H9 (cell line): ENCODE measurements at regions not wholly inside any gene's neighbourhood (a gene's known extent, or its start where the extent isn't known, plus 50 kb on each side); places are given as distances from the start of the nearest gene placed in this dataset.

ENCODE experiments used
- DNase-seq: peaks from one replicate; pipeline ENCODE4 v3.0.0-alpha.2; 2017
- H2AFZ ChIP-seq: one replicate; pipeline ENCODE4 v1.6.1; 2013; ENCODE audit warnings: mild to moderate bottlenecking, low read length, control low read depth, moderate library complexity
- H2AK5ac ChIP-seq: 2 replicates; pipeline ENCODE4 v1.6.1; 2013; ENCODE audit warnings: low read length, control low read depth, mixed read lengths; ENCODE audit not compliant: insufficient read length
- H2BK120ac ChIP-seq: one replicate; pipeline ENCODE4 v1.6.1; 2013; ENCODE audit warnings: low read depth, mild to moderate bottlenecking, low read length, control low read depth, inconsistent platforms; ENCODE audit not compliant: poor library complexity, severe bottlenecking
- H2BK12ac ChIP-seq: 2 replicates; pipeline ENCODE4 v1.6.1; 2013; ENCODE audit warnings: low read length, control low read depth, mixed read lengths, low read depth; ENCODE audit not compliant: insufficient read length
- H2BK15ac ChIP-seq: 2 replicates; pipeline ENCODE4 v1.6.1; 2013; ENCODE audit warnings: low read depth, low read length, control low read depth
- H2BK20ac ChIP-seq: one replicate; pipeline ENCODE4 v1.6.1; 2013; ENCODE audit warnings: low read depth, mild to moderate bottlenecking, low read length, control low read depth, inconsistent platforms; ENCODE audit not compliant: poor library complexity, severe bottlenecking
- H2BK5ac ChIP-seq: 2 replicates; pipeline ENCODE4 v1.6.1; 2013; ENCODE audit warnings: low read length, control low read depth, mixed read lengths; ENCODE audit not compliant: insufficient read length
- H3K14ac ChIP-seq: 2 replicates; pipeline ENCODE4 v1.6.1; 2013; ENCODE audit warnings: low read length, control low read depth; ENCODE audit not compliant: insufficient read depth
- H3K18ac ChIP-seq: 2 replicates; pipeline ENCODE4 v1.6.1; 2013; ENCODE audit warnings: low read depth, mild to moderate bottlenecking, mixed read lengths, low read length, control low read depth; ENCODE audit not compliant: insufficient read length
- H3K23ac ChIP-seq: 2 replicates; pipeline ENCODE4 v1.6.1; 2013; ENCODE audit warnings: low read length, control low read depth, mixed read lengths, low read depth; ENCODE audit not compliant: insufficient read length
- H3K23me2 ChIP-seq: 2 replicates; pipeline ENCODE4 v1.6.1; 2013; ENCODE audit warnings: low read depth, mild to moderate bottlenecking, mixed read lengths, low read length, control low read depth; ENCODE audit not compliant: insufficient read length, poor library complexity, severe bottlenecking
- H3K27ac ChIP-seq: 2 replicates; pipeline ENCODE4 v1.5.1; 2013; ENCODE audit warnings: low read length, control low read depth, mixed read lengths, low read depth; ENCODE audit not compliant: insufficient read length
- H3K27me3 ChIP-seq: 2 replicates; pipeline ENCODE4 v1.6.1; 2013; ENCODE audit warnings: low read length, control low read depth, inconsistent platforms; ENCODE audit not compliant: insufficient read depth
- H3K4ac ChIP-seq: 2 replicates; pipeline ENCODE4 v1.6.1; 2013; ENCODE audit warnings: low read depth, mild to moderate bottlenecking, control low read depth, inconsistent platforms, low read length, moderate library complexity
- H3K4me1 ChIP-seq: 2 replicates; pipeline ENCODE4 v1.6.1; 2013; ENCODE audit warnings: low read length, control low read depth, inconsistent platforms; ENCODE audit not compliant: insufficient read depth
- H3K4me2 ChIP-seq: 2 replicates; pipeline ENCODE4 v1.6.1; 2013; ENCODE audit warnings: low read length, control low read depth, mixed read lengths; ENCODE audit not compliant: insufficient read length, insufficient read depth
- H3K56ac ChIP-seq: 2 replicates; pipeline ENCODE4 v1.6.1; 2013; ENCODE audit warnings: low read depth, mild to moderate bottlenecking, mixed read lengths, low read length, control low read depth; ENCODE audit not compliant: insufficient read length
- H3K79me1 ChIP-seq: 2 replicates; pipeline ENCODE4 v1.6.1; 2013; ENCODE audit warnings: low read depth, mild to moderate bottlenecking, moderate library complexity, low read length, control low read depth, inconsistent platforms; ENCODE audit not compliant: insufficient read depth, poor library complexity, severe bottlenecking
- H3K79me2 ChIP-seq: 2 replicates; pipeline ENCODE4 v1.6.1; 2013; ENCODE audit warnings: low read length, control low read depth, inconsistent platforms; ENCODE audit not compliant: insufficient read depth
- H3K9ac ChIP-seq: 2 replicates; pipeline ENCODE4 v1.6.1; 2013; ENCODE audit warnings: low read length, control low read depth, mixed read lengths; ENCODE audit not compliant: insufficient read length; ENCODE audit errors: extremely low read depth
- H3K9me3 ChIP-seq: one replicate; pipeline ENCODE4 v1.6.1; 2013; ENCODE audit warnings: low read depth, low read length, inconsistent platforms; ENCODE audit not compliant: control insufficient read depth
- H3T11ph ChIP-seq: one replicate; pipeline ENCODE4 v1.6.1; 2013; ENCODE audit warnings: mild to moderate bottlenecking, low read length, control low read depth, inconsistent platforms
- H4K20me1 ChIP-seq: one replicate; pipeline ENCODE4 v1.6.1; 2013; ENCODE audit not compliant: control insufficient read depth, insufficient read length, insufficient read depth
- H4K5ac ChIP-seq: 2 replicates; pipeline ENCODE4 v1.6.1; 2013; ENCODE audit warnings: low read depth, mild to moderate bottlenecking, mixed read lengths, low read length, control low read depth; ENCODE audit not compliant: insufficient read length
- H4K8ac ChIP-seq: replicated peaks from 2 replicates; pipeline ENCODE4 v1.6.1; 2013; ENCODE audit warnings: low read length, control low read depth, mixed read lengths, low read depth; ENCODE audit not compliant: insufficient read length
- H4K91ac ChIP-seq: 2 replicates; pipeline ENCODE4 v1.6.1; 2013; ENCODE audit warnings: low read depth, mild to moderate bottlenecking, moderate library complexity, mixed read lengths, low read length, control low read depth; ENCODE audit not compliant: insufficient read length
- H3K27ac Mint-ChIP-seq, 3 experiments: 2 replicates in 2 of 3; 3 replicates in 1 of 3; pipeline ENCODE4 v1.8.0; 2020 to 2021; ENCODE audit warnings: mixed read lengths in 3 of 3, mild to moderate bottlenecking in 1 of 3, moderate library complexity in 1 of 3
- H3K27me3 Mint-ChIP-seq: 2 replicates; pipeline ENCODE4 v1.8.0; 2021; ENCODE audit warnings: low read depth, mild to moderate bottlenecking, moderate library complexity, mixed read lengths
- H3K36me3 Mint-ChIP-seq, 3 experiments: 2 replicates in 2 of 3; 3 replicates in 1 of 3; pipeline ENCODE4 v1.8.0; 2020 to 2021; ENCODE audit warnings: low read depth in 3 of 3, mixed read lengths in 3 of 3; ENCODE audit not compliant: insufficient read depth in 1 of 3
- H3K4me1 Mint-ChIP-seq, 2 experiments: 2 replicates each; pipeline ENCODE4 v1.8.0; 2020; ENCODE audit warnings: mixed read lengths in 2 of 2
- H3K4me3 Mint-ChIP-seq, 2 experiments: 2 replicates in 1 of 2; 3 replicates in 1 of 2; pipeline ENCODE4 v1.8.0; 2020 to 2021; ENCODE audit warnings: mild to moderate bottlenecking in 2 of 2, mixed read lengths in 2 of 2, moderate library complexity in 1 of 2
- H3K9me3 Mint-ChIP-seq, 2 experiments: 2 replicates in 1 of 2; 3 replicates in 1 of 2; pipeline ENCODE4 v1.8.0; 2020; ENCODE audit warnings: mild to moderate bottlenecking in 2 of 2, mixed read lengths in 2 of 2, moderate library complexity in 1 of 2
- WGBS: extraction: QIAGEN DNeasy Blood & Tissue Kit; methylation state at CpG from one replicate; pipeline ENCODE4 v1.1.7; 2013; ENCODE audit warnings: missing lambda C conversion rate, low lambda C conversion rate, mixed read lengths; ENCODE audit not compliant: insufficient read length; ENCODE audit errors: extremely low coverage; 5-methylcytosine and 5-hydroxymethylcytosine counted together
- TF ChIP-seq, protein P1 (sequence below): fragments of 200-600 bp; sonication (generic); conservative IDR thresholded peaks from 3 replicates; pipeline ENCODE4 v1.8.0; 2021; ENCODE audit warnings: antibody characterized with exemption, mild to moderate bottlenecking

DNA sequence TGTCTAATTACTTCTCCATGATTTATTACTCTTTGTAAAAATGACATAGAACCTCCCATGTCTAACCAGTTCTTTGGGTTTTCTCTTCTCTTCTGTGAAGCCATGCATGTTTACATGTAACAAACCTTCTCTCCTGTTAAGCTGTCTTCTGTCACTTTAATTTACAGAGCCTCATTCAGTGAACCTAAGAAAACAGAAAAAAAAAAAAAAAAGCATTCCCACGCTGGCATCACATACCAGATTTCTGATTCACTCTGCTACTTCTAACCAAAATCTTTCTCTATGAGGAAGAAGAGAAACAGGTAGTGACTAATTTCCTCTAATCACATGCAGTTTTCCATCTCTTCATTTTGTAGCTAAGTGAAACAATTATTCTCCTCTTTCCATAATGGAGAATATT, 141.4 kb upstream of the CXADR start:
- Histone ChIP-seq H3K79me1 (no peaks in the 10 kb centered on the region), H3K14ac (no peak overlapping the region), H2AK5ac (no peak overlapping the region), H3K56ac (no peak overlapping the region), H3K4me1 (no peaks in the 10 kb centered on the region; the same call in 1 of the 2 replicates), H2BK20ac (no peak overlapping the region), H3K27me3 (no peaks in the 10 kb centered on the region), H2BK5ac (no peak overlapping the region), H3K23me2 (no peaks in the 10 kb centered on the region), H3K9ac (no peak overlapping the region), H3K9me3 (no peaks in the 10 kb centered on the region), H2BK15ac (no peak overlapping the region), H2BK12ac (no peak overlapping the region), H3K4me2 (no peak overlapping the region), H2AFZ (no peak overlapping the region), H2BK120ac (no peak overlapping the region), H3K18ac (no peak overlapping the region), H4K20me1 (no peaks in the 10 kb centered on the region), H4K5ac (no peak overlapping the region), H3T11ph (no peak overlapping the region), H4K8ac (no peak overlapping the region), H3K79me2 (no peaks in the 10 kb centered on the region), H3K4ac (no peak overlapping the region), H3K27ac (no peak overlapping the region), H3K23ac (no peak overlapping the region), H4K91ac (no peak overlapping the region)
- Mint-ChIP-seq H3K27ac (peak overlapping the region in 1 of 3 experiments; percentile 5; a peak in 1 of 7 replicates), H3K9me3 (peaks cover 19 to 21% of the 10 kb centered on the region in 2 experiments), H3K27me3 (peaks cover 4% of the 10 kb centered on the region; the same call in 1 of the 2 replicates), H3K4me1 (peaks cover 33 to 40% of the 10 kb centered on the region in 2 experiments), H3K4me3 (no peak overlapping the region), H3K36me3 (peaks cover 0 to 28% (median 9%) of the 10 kb centered on the region in 3 experiments; a peak in 5 of 7 replicates)
- DNase-seq, result no peak
- no CpG with 5 or more reads among the region's 1 CpG for WGBS
- TF ChIP-seq, protein P1, sequence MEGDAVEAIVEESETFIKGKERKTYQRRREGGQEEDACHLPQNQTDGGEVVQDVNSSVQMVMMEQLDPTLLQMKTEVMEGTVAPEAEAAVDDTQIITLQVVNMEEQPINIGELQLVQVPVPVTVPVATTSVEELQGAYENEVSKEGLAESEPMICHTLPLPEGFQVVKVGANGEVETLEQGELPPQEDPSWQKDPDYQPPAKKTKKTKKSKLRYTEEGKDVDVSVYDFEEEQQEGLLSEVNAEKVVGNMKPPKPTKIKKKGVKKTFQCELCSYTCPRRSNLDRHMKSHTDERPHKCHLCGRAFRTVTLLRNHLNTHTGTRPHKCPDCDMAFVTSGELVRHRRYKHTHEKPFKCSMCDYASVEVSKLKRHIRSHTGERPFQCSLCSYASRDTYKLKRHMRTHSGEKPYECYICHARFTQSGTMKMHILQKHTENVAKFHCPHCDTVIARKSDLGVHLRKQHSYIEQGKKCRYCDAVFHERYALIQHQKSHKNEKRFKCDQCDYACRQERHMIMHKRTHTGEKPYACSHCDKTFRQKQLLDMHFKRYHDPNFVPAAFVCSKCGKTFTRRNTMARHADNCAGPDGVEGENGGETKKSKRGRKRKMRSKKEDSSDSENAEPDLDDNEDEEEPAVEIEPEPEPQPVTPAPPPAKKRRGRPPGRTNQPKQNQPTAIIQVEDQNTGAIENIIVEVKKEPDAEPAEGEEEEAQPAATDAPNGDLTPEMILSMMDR, result no peak
